ENCODE measurements at regions not wholly inside any gene's neighbourhood (a gene's known extent, or its start where the extent isn't known, plus 50 kb on each side); places are given as distances from the start of the nearest gene placed in this dataset.

DNA sequence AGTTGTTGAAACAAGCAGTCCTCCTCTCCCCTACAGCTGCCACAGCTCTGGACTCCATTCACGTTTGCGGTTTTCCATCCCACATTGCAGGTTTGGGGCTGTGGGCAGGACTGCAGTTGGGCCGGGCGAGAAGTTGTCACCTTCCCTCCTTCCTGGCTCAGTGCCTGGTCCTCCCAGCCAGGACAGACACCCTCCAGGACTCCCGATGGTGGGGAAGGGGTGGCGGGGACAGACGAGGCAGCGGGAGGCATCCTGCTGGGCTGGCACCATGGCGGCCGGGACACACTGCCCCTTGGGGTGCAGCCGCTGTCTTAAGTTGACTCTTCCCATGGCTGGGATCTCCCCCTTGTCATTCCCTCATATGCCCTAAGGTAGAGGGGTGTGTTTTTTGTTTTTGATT, 615.2 kb downstream of the BRD1 start:
- TF ChIP-seq, protein P1, sequence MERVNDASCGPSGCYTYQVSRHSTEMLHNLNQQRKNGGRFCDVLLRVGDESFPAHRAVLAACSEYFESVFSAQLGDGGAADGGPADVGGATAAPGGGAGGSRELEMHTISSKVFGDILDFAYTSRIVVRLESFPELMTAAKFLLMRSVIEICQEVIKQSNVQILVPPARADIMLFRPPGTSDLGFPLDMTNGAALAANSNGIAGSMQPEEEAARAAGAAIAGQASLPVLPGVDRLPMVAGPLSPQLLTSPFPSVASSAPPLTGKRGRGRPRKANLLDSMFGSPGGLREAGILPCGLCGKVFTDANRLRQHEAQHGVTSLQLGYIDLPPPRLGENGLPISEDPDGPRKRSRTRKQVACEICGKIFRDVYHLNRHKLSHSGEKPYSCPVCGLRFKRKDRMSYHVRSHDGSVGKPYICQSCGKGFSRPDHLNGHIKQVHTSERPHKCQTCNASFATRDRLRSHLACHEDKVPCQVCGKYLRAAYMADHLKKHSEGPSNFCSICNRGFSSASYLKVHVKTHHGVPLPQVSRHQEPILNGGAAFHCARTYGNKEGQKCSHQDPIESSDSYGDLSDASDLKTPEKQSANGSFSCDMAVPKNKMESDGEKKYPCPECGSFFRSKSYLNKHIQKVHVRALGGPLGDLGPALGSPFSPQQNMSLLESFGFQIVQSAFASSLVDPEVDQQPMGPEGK (CRISPR knock-in tag; IDR thresholded peaks at IDR 0.05; ENCODE audit: borderline replicate concordance), result no peak
- no peak for TF ChIP-seq RARB (CRISPR knock-in tag; IDR thresholded peaks at IDR 0.05)

Data from SK-N-SH treated with all-trans-retinoic acid at 6 μM for 48 hours (cell line).